ENCODE measurements at regions not wholly inside any gene's neighbourhood (a gene's known extent, or its start where the extent isn't known, plus 50 kb on each side); places are given as distances from the start of the nearest gene placed in this dataset.

GRCh38 chrX:25527156-25527555 lies 511.4 kb upstream of the ARX start:
- WGBS, 2 donors: 67 to 77% methylated on average over 1 of the region's 1 CpG
- Histone ChIP-seq H3K4me1 (no peaks in the 10 kb centered on the region), H3K36me3 (no peaks in the 10 kb centered on the region), H3K27me3 (no peaks in the 10 kb centered on the region), H3K27ac (no peak overlapping the region), H3K4me3 (no peak overlapping the region), H3K9me3 (no peaks in the 10 kb centered on the region)
- ATAC-seq (ENCODE audit: low FRiP score in 2 of 2) (no peak), DNase-seq (no peak)
- no peak for TF ChIP-seq EP300 (IDR thresholded peaks at IDR 0.05)
- TF ChIP-seq POLR2AphosphoS5 (IDR thresholded peaks at IDR 0.05): no peak
- no peak for TF ChIP-seq POLR2A (IDR thresholded peaks at IDR 0.05)
- no peak for TF ChIP-seq CTCF (IDR thresholded peaks at IDR 0.05)

GRCh38 chrX:25527596-25527995 lies 511.8 kb upstream of the ARX start:
- Histone ChIP-seq H3K9me3 (no peaks in the 10 kb centered on the region), H3K36me3 (no peaks in the 10 kb centered on the region), H3K27me3 (no peaks in the 10 kb centered on the region), H3K4me3 (no peak overlapping the region), H3K4me1 (no peaks in the 10 kb centered on the region), H3K27ac (no peak overlapping the region)
- ATAC-seq (ENCODE audit: low FRiP score in 2 of 2): no peak
- no peak for DNase-seq
- no peak for TF ChIP-seq EP300 (IDR thresholded peaks at IDR 0.05)
- no peak for TF ChIP-seq POLR2A (IDR thresholded peaks at IDR 0.05)
- WGBS, 2 donors: 35 to 49% methylated on average over 3 of the region's 3 CpGs

GRCh38 chrX:25531096-25531495 lies 515.3 kb upstream of the ARX start:
- H3K9me3 ChIP-seq: no peaks in the 10 kb centered on the region
- H3K4me3 ChIP-seq: no peak overlapping the region
- H3K4me1 ChIP-seq: no peaks in the 10 kb centered on the region
- H3K36me3 ChIP-seq: no peaks in the 10 kb centered on the region
- no peak overlapping the region for H3K27ac ChIP-seq
- H3K27me3 ChIP-seq: no peaks in the 10 kb centered on the region
- 69 to 85% methylated on average over 1 of the region's 1 CpG for WGBS, 2 donors
- DNase-seq (no peak), ATAC-seq (ENCODE audit: low FRiP score in 2 of 2) (no peak)
- TF ChIP-seq EP300 (IDR thresholded peaks at IDR 0.05) (no peak), CTCF (IDR thresholded peaks at IDR 0.05) (no peak), POLR2A (IDR thresholded peaks at IDR 0.05) (no peak), POLR2AphosphoS5 (IDR thresholded peaks at IDR 0.05) (no peak)

- Histone ChIP-seq H3K9me3 (no peaks in the 10 kb centered on the region), H3K36me3 (no peaks in the 10 kb centered on the region), H3K27ac (no peak overlapping the region), H3K27me3 (no peaks in the 10 kb centered on the region), H3K4me3 (no peak overlapping the region), H3K4me1 (no peaks in the 10 kb centered on the region)
- WGBS, 2 donors: 70 to 86% methylated on average over 1 of the region's 1 CpG
- ATAC-seq (ENCODE audit: low FRiP score in 2 of 2) (no peak), DNase-seq (no peak)
- no peak for TF ChIP-seq POLR2AphosphoS5 (IDR thresholded peaks at IDR 0.05)
These were observed 518.3 kb upstream of the ARX start for GRCh38 chrX:25534091-25534490.

GRCh38 chrX:25536307-25536970 lies 520.7 kb upstream of the ARX start:
- TF ChIP-seq EP300 (IDR thresholded peaks at IDR 0.05): no peak
- no peak for TF ChIP-seq CTCF (IDR thresholded peaks at IDR 0.05)
- TF ChIP-seq POLR2A (IDR thresholded peaks at IDR 0.05): no peak
- TF ChIP-seq POLR2AphosphoS5 (IDR thresholded peaks at IDR 0.05): no peak
- Histone ChIP-seq H3K36me3 (no peaks in the 10 kb centered on the region), H3K4me1 (no peaks in the 10 kb centered on the region), H3K9me3 (no peaks in the 10 kb centered on the region), H3K27me3 (no peaks in the 10 kb centered on the region), H3K27ac (no peak overlapping the region), H3K4me3 (no peak overlapping the region)
- no peak for DNase-seq
- 66 to 76% methylated on average over 2 of the region's 2 CpGs for WGBS, 2 donors
- no peak for ATAC-seq (ENCODE audit: low FRiP score in 2 of 2)

GRCh38 chrX:25537699-25538098 lies 521.9 kb upstream of the ARX start:
- ATAC-seq (ENCODE audit: low FRiP score in 2 of 2) (no peak), DNase-seq (no peak)
- H3K27me3 ChIP-seq: no peaks in the 10 kb centered on the region
- TF ChIP-seq POLR2A (IDR thresholded peaks at IDR 0.05): no peak
- TF ChIP-seq POLR2AphosphoS5 (IDR thresholded peaks at IDR 0.05): no peak
- TF ChIP-seq EP300 (IDR thresholded peaks at IDR 0.05): no peak
- no peak for TF ChIP-seq CTCF (IDR thresholded peaks at IDR 0.05)
- no peak overlapping the region for H3K27ac ChIP-seq
- H3K36me3 ChIP-seq: no peaks in the 10 kb centered on the region
- no peak overlapping the region for H3K4me3 ChIP-seq
- no peaks in the 10 kb centered on the region for H3K4me1 ChIP-seq
- WGBS, 2 donors: 79 to 86% methylated on average over 7 of the region's 7 CpGs
- no peaks in the 10 kb centered on the region for H3K9me3 ChIP-seq

Measured in upper lobe of left lung (tissue), 6 donors.